ENCODE measurements at regions not wholly inside any gene's neighbourhood (a gene's known extent, or its start where the extent isn't known, plus 50 kb on each side); places are given as distances from the start of the nearest gene placed in this dataset.

- Histone ChIP-seq H3K36me3 (no peaks in the 10 kb centered on the region), H3K27ac (no peak overlapping the region), H3K4me1 (no peaks in the 10 kb centered on the region), H3K4me3 (no peak overlapping the region), H3K27me3 (replicated peaks in 1 of 7) (no peaks in the 10 kb centered on the region), H3K9me3 (peaks cover 3 to 81% (median 70%) of the 10 kb centered on the region in 8 donors)
- 67 to 79% (median 68%) methylated on average over 2 of the region's 2 CpGs for WGBS, 5 donors
- DNase-seq, result no peak
- TF ChIP-seq POLR2AphosphoS5 (IDR thresholded peaks at IDR 0.05) (no peak), POLR2A (IDR thresholded peaks at IDR 0.05) (no peak), CTCF (IDR thresholded peaks at IDR 0.05 in 8 of 11, conservative IDR thresholded peaks at IDR 0.05 in 3 of 11) (no peak)
- intact Hi-C loops (cut with DNase I; ENCODE audit: low total_unique reads), result no loop called here
Observed at GRCh38 chr6:117761610-117762009, 86.3 kb downstream of the NUS1 start.

GRCh38 chr6:117771403-117771802 lies 96.1 kb downstream of the NUS1 start:
- Histone ChIP-seq H3K36me3 (no peaks in the 10 kb centered on the region), H3K9me3 (peaks cover 0 to 21% (median 3%) of the 10 kb centered on the region in 8 donors), H3K4me3 (no peak overlapping the region), H3K27me3 (replicated peaks in 1 of 7) (no peaks in the 10 kb centered on the region), H3K27ac (peak overlapping the region in 1 of 8 donors; percentile 21), H3K4me1 (no peaks in the 10 kb centered on the region)
- intact Hi-C loops (cut with DNase I; ENCODE audit: low total_unique reads), result no loop called here
- no peak for DNase-seq
- TF ChIP-seq POLR2A (IDR thresholded peaks at IDR 0.05) (no peak), POLR2AphosphoS5 (IDR thresholded peaks at IDR 0.05) (peak in 1 of 3 donors; percentile 47), CTCF (IDR thresholded peaks at IDR 0.05 in 8 of 11, conservative IDR thresholded peaks at IDR 0.05 in 3 of 11) (no peak)
- 46 to 81% (median 73%) methylated on average over 2 of the region's 2 CpGs for WGBS, 5 donors

GRCh38 chr6:117776441-117776840 lies 101.2 kb downstream of the NUS1 start:
- no peak for DNase-seq
- no peak overlapping the region for H3K27ac ChIP-seq
- 58 to 73% (median 69%) methylated on average over 3 of the region's 3 CpGs for WGBS, 5 donors

GRCh38 chr6:117781550-117781949 lies 106.3 kb downstream of the NUS1 start:
- DNase-seq, result no peak
- H3K36me3 ChIP-seq, result no peaks in the 10 kb centered on the region
- peaks cover 0 to 8% (median 0%) of the 10 kb centered on the region in 8 donors for H3K9me3 ChIP-seq
- peaks cover 0 to 4% (median 0%) of the 10 kb centered on the region in 7 donors for H3K27me3 ChIP-seq (replicated peaks in 1 of 7)
- 68 to 83% (median 79%) methylated on average over 3 of the region's 3 CpGs for WGBS, 5 donors
- H3K4me3 ChIP-seq, result no peak overlapping the region
- H3K4me1 ChIP-seq, result no peaks in the 10 kb centered on the region
- no peak overlapping the region for H3K27ac ChIP-seq
- TF ChIP-seq CTCF (IDR thresholded peaks at IDR 0.05 in 8 of 11, conservative IDR thresholded peaks at IDR 0.05 in 3 of 11) (no peak), POLR2AphosphoS5 (IDR thresholded peaks at IDR 0.05) (no peak), POLR2A (IDR thresholded peaks at IDR 0.05) (no peak)
- intact Hi-C loops (cut with DNase I; ENCODE audit: low total_unique reads), result no loop called here

More at GRCh38 chr6:117776441-117776840, 101.2 kb downstream of the NUS1 start:
- intact Hi-C loops (cut with DNase I; ENCODE audit: low total_unique reads), result no loop called here
- Histone ChIP-seq H3K9me3 (no peaks in the 10 kb centered on the region), H3K4me3 (no peak overlapping the region), H3K4me1 (no peaks in the 10 kb centered on the region), H3K27me3 (replicated peaks in 1 of 7) (peaks cover 0 to 4% (median 0%) of the 10 kb centered on the region in 7 donors), H3K36me3 (no peaks in the 10 kb centered on the region)
- TF ChIP-seq CTCF (IDR thresholded peaks at IDR 0.05 in 8 of 11, conservative IDR thresholded peaks at IDR 0.05 in 3 of 11) (no peak), POLR2A (IDR thresholded peaks at IDR 0.05) (no peak), POLR2AphosphoS5 (IDR thresholded peaks at IDR 0.05) (no peak)

Data from spleen (tissue), 11 donors.